Stomach (tissue), 4 donors: ENCODE measurements at regions not wholly inside any gene's neighbourhood (a gene's known extent, or its start where the extent isn't known, plus 50 kb on each side); places are given as distances from the start of the nearest gene placed in this dataset.

Experiments used
- EP300 ChIP-seq: sonication (generic); formaldehyde crosslinking; IDR thresholded peaks from one replicate; pipeline ENCODE4 v1.6.1; 2017; ENCODE audit warnings: antibody characterized with exemption
- POLR2A ChIP-seq, 4 donors: fragments of 450-650 bp; IDR thresholded peaks; one replicate each; pipeline ENCODE4 v1.6.1; 2016; ENCODE audit warnings: antibody characterized with exemption in 4 of 4, control low read depth in 2 of 4, mild to moderate bottlenecking in 1 of 4, moderate library complexity in 1 of 4
- POLR2AphosphoS5 ChIP-seq, 3 donors: sonication (generic); formaldehyde crosslinking; IDR thresholded peaks; one replicate each; pipeline ENCODE4 v1.6.1; 2016; ENCODE audit warnings: antibody characterized with exemption in 3 of 3
- TF ChIP-seq, protein P1 (sequence below), 7 experiments: fragments of 450-650 bp in 4 of 7; fragments of 200-600 bp in 3 of 7; sonication (generic) in 3 of 7; IDR thresholded peaks; one replicate each; pipeline ENCODE4 v1.5.1; 2016 to 2019; ENCODE audit warnings: antibody characterized with exemption in 7 of 7, control low read depth in 2 of 7, mild to moderate bottlenecking in 1 of 7

DNA sequence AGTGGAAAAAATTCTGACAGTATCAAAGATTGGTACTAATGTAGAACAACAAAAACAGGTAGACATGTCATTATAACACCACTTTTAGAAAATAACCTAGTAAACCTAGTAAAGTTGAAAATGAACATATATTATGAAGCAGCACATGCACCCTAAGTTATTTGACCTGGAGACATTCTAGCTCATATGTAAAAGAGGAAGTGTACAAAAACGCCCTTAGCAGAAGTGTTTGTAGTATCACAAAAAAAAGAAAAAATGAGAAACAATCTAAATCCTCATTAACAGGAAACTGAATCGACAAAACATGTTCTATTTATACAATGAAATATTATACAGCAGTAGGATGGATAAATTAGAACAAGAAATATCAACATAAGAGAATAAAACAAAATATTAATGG, 318.9 kb upstream of the PPP1R2C start:
- TF ChIP-seq, protein P1, sequence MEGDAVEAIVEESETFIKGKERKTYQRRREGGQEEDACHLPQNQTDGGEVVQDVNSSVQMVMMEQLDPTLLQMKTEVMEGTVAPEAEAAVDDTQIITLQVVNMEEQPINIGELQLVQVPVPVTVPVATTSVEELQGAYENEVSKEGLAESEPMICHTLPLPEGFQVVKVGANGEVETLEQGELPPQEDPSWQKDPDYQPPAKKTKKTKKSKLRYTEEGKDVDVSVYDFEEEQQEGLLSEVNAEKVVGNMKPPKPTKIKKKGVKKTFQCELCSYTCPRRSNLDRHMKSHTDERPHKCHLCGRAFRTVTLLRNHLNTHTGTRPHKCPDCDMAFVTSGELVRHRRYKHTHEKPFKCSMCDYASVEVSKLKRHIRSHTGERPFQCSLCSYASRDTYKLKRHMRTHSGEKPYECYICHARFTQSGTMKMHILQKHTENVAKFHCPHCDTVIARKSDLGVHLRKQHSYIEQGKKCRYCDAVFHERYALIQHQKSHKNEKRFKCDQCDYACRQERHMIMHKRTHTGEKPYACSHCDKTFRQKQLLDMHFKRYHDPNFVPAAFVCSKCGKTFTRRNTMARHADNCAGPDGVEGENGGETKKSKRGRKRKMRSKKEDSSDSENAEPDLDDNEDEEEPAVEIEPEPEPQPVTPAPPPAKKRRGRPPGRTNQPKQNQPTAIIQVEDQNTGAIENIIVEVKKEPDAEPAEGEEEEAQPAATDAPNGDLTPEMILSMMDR (IDR thresholded peaks at IDR 0.05) = no peak
- no peak for TF ChIP-seq POLR2AphosphoS5 (IDR thresholded peaks at IDR 0.05)
- TF ChIP-seq POLR2A (IDR thresholded peaks at IDR 0.05) = no peak
- TF ChIP-seq EP300 = no peak
